ENCODE measurements at regions not wholly inside any gene's neighbourhood (a gene's known extent, or its start where the extent isn't known, plus 50 kb on each side); places are given as distances from the start of the nearest gene placed in this dataset.

GRCh38 chr2:37512971-37513370, 158.5 kb downstream of the CDC42EP3 start:
- TF ChIP-seq CTCF (IDR thresholded peaks at IDR 0.05; ENCODE audit: control extremely low read depth in 1 of 3, insufficient read depth in 1 of 3, low read depth in 1 of 3, low read length in 3 of 3) = no peak
- TF ChIP-seq MAX (IDR thresholded peaks at IDR 0.05) = no peak
- TF ChIP-seq POLR2AphosphoS5 (IDR thresholded peaks at IDR 0.05; ENCODE audit: low read depth, low read length) = no peak

Measured in H1 (cell line).